ENCODE measurements at regions not wholly inside any gene's neighbourhood (a gene's known extent, or its start where the extent isn't known, plus 50 kb on each side); places are given as distances from the start of the nearest gene placed in this dataset.

DNA sequence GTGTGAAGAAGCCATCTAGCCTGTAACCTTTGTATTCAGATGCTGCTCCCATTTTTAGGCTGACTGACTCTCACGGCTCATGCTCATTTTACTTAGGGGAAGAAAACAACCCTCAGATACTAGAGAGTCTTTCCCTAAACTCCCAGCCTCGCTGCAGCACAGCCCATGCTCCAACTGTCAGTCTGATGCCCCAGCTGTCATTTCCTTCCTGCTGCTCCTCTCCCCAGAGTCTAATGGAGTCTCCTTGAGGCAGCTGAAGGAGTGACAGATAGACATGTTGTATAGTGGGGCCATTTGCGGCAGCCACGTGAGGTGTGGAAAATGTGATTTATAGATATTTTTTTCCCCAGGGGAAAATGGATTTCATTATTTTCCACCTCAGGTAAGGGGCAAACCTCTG is 59.2 kb upstream of the OLFM4 start:
- H3K23me2 ChIP-seq (ENCODE audit: insufficient read length, low read depth, low read length, poor library complexity, severe bottlenecking), result no peaks in the 10 kb centered on the region
- Mint-ChIP-seq H3K9me3 (no peaks in the 10 kb centered on the region), H3K4me3 (no peak overlapping the region), H3K4me1 (peaks cover 2 to 6% of the 10 kb centered on the region in 2 experiments; a peak in 3 of 4 replicates), H3K27me3 (ENCODE audit: low read depth) (peaks cover 4% of the 10 kb centered on the region; the same call in 1 of the 2 replicates), H3K27ac (no peak overlapping the region), H3K36me3 (ENCODE audit: insufficient read depth in 1 of 3, low read depth in 3 of 3) (no peaks in the 10 kb centered on the region)
- no peak for DNase-seq
- H2BK20ac ChIP-seq (ENCODE audit: low read depth, low read length, poor library complexity, severe bottlenecking), result no peak overlapping the region
- H3K9ac ChIP-seq (ENCODE audit: extremely low read depth, insufficient read length, low read length), result no peak overlapping the region
- H4K8ac ChIP-seq (replicated peaks; ENCODE audit: insufficient read length, low read depth, low read length), result no peak overlapping the region
- H3K79me1 ChIP-seq (ENCODE audit: insufficient read depth, low read depth, low read length, poor library complexity, severe bottlenecking), result no peaks in the 10 kb centered on the region
- H4K20me1 ChIP-seq (ENCODE audit: control insufficient read depth, insufficient read depth, insufficient read length), result no peaks in the 10 kb centered on the region
- no peak overlapping the region for H3K4me2 ChIP-seq (ENCODE audit: insufficient read depth, insufficient read length, low read length)
- WGBS (ENCODE audit: extremely low coverage, insufficient read length, low lambda C conversion rate), result no CpG with 5 or more reads among the region's 4 CpGs
- no peak overlapping the region for H4K5ac ChIP-seq (ENCODE audit: insufficient read length, low read depth, low read length)
- no peak overlapping the region for H3K27ac ChIP-seq (ENCODE audit: insufficient read length, low read depth, low read length)
- H2AK5ac ChIP-seq (ENCODE audit: insufficient read length, low read length), result no peak overlapping the region
- H2BK5ac ChIP-seq (ENCODE audit: insufficient read length, low read length), result no peak overlapping the region
- H3K4ac ChIP-seq (ENCODE audit: low read depth, low read length), result no peak overlapping the region
- no peak overlapping the region for H2AFZ ChIP-seq (ENCODE audit: low read length)
- H2BK15ac ChIP-seq (ENCODE audit: low read depth, low read length), result no peak overlapping the region
- no peak overlapping the region for H3K14ac ChIP-seq (ENCODE audit: insufficient read depth, low read length)
- no peak overlapping the region for H3K18ac ChIP-seq (ENCODE audit: insufficient read length, low read depth, low read length)
- H3K9me3 ChIP-seq (ENCODE audit: control insufficient read depth, low read depth, low read length), result no peaks in the 10 kb centered on the region
- no peak overlapping the region for H3K56ac ChIP-seq (ENCODE audit: insufficient read length, low read depth, low read length)
- H2BK120ac ChIP-seq (ENCODE audit: low read depth, low read length, poor library complexity, severe bottlenecking), result no peak overlapping the region
- no peak overlapping the region for H3K23ac ChIP-seq (ENCODE audit: insufficient read length, low read depth, low read length)
- no peaks in the 10 kb centered on the region for H3K4me1 ChIP-seq (ENCODE audit: insufficient read depth, low read length)
- TF ChIP-seq, protein P1, sequence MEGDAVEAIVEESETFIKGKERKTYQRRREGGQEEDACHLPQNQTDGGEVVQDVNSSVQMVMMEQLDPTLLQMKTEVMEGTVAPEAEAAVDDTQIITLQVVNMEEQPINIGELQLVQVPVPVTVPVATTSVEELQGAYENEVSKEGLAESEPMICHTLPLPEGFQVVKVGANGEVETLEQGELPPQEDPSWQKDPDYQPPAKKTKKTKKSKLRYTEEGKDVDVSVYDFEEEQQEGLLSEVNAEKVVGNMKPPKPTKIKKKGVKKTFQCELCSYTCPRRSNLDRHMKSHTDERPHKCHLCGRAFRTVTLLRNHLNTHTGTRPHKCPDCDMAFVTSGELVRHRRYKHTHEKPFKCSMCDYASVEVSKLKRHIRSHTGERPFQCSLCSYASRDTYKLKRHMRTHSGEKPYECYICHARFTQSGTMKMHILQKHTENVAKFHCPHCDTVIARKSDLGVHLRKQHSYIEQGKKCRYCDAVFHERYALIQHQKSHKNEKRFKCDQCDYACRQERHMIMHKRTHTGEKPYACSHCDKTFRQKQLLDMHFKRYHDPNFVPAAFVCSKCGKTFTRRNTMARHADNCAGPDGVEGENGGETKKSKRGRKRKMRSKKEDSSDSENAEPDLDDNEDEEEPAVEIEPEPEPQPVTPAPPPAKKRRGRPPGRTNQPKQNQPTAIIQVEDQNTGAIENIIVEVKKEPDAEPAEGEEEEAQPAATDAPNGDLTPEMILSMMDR (conservative IDR thresholded peaks at IDR 0.05), result no peak
- H3T11ph ChIP-seq (ENCODE audit: low read length), result no peak overlapping the region
- H2BK12ac ChIP-seq (ENCODE audit: insufficient read length, low read depth, low read length), result no peak overlapping the region
- H4K91ac ChIP-seq (ENCODE audit: insufficient read length, low read depth, low read length), result no peak overlapping the region
- no peaks in the 10 kb centered on the region for H3K79me2 ChIP-seq (ENCODE audit: insufficient read depth, low read length)
- no peaks in the 10 kb centered on the region for H3K27me3 ChIP-seq (ENCODE audit: insufficient read depth, low read length)
